ENCODE measurements at regions not wholly inside any gene's neighbourhood (a gene's known extent, or its start where the extent isn't known, plus 50 kb on each side); places are given as distances from the start of the nearest gene placed in this dataset.
"Not testable (repeated sequence)": the region's sequence is repeated elsewhere in the genome, so short reads cannot be mapped to it uniquely, and the experiment has no call there.

DNA sequence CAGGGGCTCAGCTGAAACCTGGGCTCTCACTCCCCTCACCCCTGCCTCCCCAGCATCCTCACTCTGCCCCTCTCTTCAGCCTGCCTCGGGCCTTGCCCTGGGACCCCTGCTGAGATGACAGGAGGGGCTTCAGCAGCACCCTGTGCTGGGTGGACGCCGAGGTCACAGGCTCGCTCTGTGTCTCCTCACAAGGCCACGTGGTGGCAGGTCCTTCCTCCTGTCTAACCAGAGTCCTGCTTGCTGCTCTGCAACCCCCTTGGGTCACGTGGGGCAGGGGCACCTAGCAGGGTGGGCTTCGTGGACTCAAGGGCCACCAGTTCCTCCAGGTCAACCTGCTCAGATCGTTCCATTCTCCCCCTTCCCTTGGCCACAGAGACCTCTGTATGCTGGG lies 90.4 kb downstream of the TMEM121 start:
- 40 to 57% methylated on average over 1 to 8 of the region's 8 CpGs for WGBS, 2 donors (ENCODE audit: low coverage in 1 of 2)
- intact Hi-C loops (cut with DNase I; ENCODE audit: low total_unique reads) (loop anchor here (5.0 kb wide), 1 partner anchor 146 kb away; no protein-coding TSS in a partner anchor), in situ Hi-C loops (cut with MboI; ENCODE audit: low pct_ligation_motif_present in 1 of 4, low pct_unique_long_range_greater_than_20kb in 1 of 4, low sequenced_read_pairs in 3 of 4) (loop anchor here in 2 of 4 donors (5.0 to 10.0 kb wide), 2 partner anchors 146 to 148 kb away; no protein-coding TSS in a partner anchor)
- H3K4me1 ChIP-seq: no peaks in the 10 kb centered on the region
- DNase-seq: no peak
- no peak overlapping the region for H3K27ac ChIP-seq
- no peak overlapping the region for H3K4me3 ChIP-seq
- no peak for TF ChIP-seq EP300 (IDR thresholded peaks at IDR 0.05; ENCODE audit: low read depth)
- no peak for TF ChIP-seq POLR2AphosphoS5 (IDR thresholded peaks at IDR 0.05)
- no peak for TF ChIP-seq CTCF (IDR thresholded peaks at IDR 0.05)
- no peak for TF ChIP-seq POLR2A (IDR thresholded peaks at IDR 0.05)
- H3K36me3 ChIP-seq: no peaks in the 10 kb centered on the region
- no peaks in the 10 kb centered on the region for H3K9me3 ChIP-seq
- no peaks in the 10 kb centered on the region for H3K27me3 ChIP-seq

DNA sequence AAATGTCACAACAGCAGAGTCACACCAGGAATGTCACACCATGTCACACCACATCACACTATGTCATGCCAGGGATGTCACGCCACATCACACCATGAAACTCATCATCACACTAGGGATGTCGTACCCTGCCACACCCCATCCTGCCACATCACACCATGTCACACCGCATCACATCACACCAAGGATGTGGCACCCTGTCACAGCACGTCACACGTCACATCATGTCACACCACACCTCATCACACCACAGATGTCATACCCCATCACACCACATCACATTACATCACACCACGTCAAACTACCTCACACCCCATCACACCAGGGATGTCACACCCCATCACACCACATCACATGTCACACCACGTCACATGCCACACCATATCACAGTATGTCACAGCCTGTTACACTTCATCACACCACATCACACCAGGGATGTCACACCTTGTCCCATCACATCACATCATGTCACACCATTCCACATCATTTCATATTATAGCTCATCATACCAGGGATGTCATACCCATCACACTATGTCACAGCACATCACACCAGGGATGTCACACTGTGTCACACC lies 90.9 kb downstream of the TMEM121 start:
- H3K4me3 ChIP-seq: no peak overlapping the region
- DNase-seq: no peak
- no peak for TF ChIP-seq POLR2A (IDR thresholded peaks at IDR 0.05)
- no peak for TF ChIP-seq POLR2AphosphoS5 (IDR thresholded peaks at IDR 0.05)
- TF ChIP-seq CTCF (IDR thresholded peaks at IDR 0.05): no peak
- no peak for TF ChIP-seq EP300 (IDR thresholded peaks at IDR 0.05; ENCODE audit: low read depth)
- no peaks in the 10 kb centered on the region for H3K9me3 ChIP-seq
- intact Hi-C loops (cut with DNase I; ENCODE audit: low total_unique reads): loop anchor here (5.0 kb wide), 1 partner anchor 145 kb away; no protein-coding TSS in a partner anchor
- 72 to 78% methylated on average over 7 of the region's 7 CpGs for WGBS, 2 donors (ENCODE audit: low coverage in 1 of 2)
- in situ Hi-C loops (cut with MboI; ENCODE audit: low pct_ligation_motif_present in 1 of 4, low pct_unique_long_range_greater_than_20kb in 1 of 4, low sequenced_read_pairs in 3 of 4): loop anchor here in 2 of 4 donors (5.0 to 10.0 kb wide), 2 partner anchors 145 to 148 kb away; no protein-coding TSS in a partner anchor
- H3K27ac ChIP-seq: no peak overlapping the region
- H3K27me3 ChIP-seq: no peaks in the 10 kb centered on the region
- no peaks in the 10 kb centered on the region for H3K4me1 ChIP-seq
- no peaks in the 10 kb centered on the region for H3K36me3 ChIP-seq

- not testable (repeated sequence) for DNase-seq
- WGBS, 2 donors (ENCODE audit: low coverage in 1 of 2): 0% methylated on average over 1 of the region's 8 CpGs
- in situ Hi-C loops (cut with MboI; ENCODE audit: low pct_ligation_motif_present in 1 of 4, low pct_unique_long_range_greater_than_20kb in 1 of 4, low sequenced_read_pairs in 3 of 4): loop anchor here in 2 of 4 donors (5.0 to 10.0 kb wide), 2 partner anchors 144 to 147 kb away; no protein-coding TSS in a partner anchor
Observed at GRCh38 chr14:105617805-105618204, 91.4 kb downstream of the TMEM121 start.

DNA sequence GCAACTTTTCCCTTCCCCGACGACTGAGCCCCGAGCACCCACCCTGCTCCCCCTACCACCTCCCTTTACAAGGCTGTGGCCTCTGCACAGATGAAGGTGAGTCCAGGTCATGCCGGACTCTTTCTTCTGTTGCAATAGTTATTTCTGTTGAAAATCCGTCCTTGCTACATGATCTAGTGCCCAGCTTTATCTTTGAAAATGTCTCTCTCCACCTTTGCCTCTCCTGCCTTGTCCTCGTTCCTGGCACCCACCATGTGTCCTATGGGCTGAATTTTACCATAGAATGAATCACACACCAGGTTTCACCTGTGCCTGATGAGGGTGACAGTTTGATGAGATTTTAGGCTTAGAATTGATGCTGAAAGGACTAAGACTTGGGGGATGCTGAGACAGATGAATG lies 92.9 kb downstream of the TMEM121 start:
- not testable (repeated sequence) for H3K27me3 ChIP-seq, DNase-seq, H3K4me3 ChIP-seq, H3K27ac ChIP-seq, H3K4me1 ChIP-seq, H3K9me3 ChIP-seq, H3K36me3 ChIP-seq
- in situ Hi-C loops (cut with MboI; ENCODE audit: low pct_ligation_motif_present in 1 of 4, low pct_unique_long_range_greater_than_20kb in 1 of 4, low sequenced_read_pairs in 3 of 4) (loop anchor here in 2 of 4 donors (5.0 to 10.0 kb wide), 2 partner anchors 143 to 145 kb away; no protein-coding TSS in a partner anchor), intact Hi-C loops (cut with DNase I; ENCODE audit: low total_unique reads) (loop anchor here (5.0 kb wide), 1 partner anchor 143 kb away; no protein-coding TSS in a partner anchor)
- WGBS, 2 donors (ENCODE audit: low coverage in 1 of 2): 50 to 67% methylated on average over 1 to 6 of the region's 6 CpGs

More at GRCh38 chr14:105617805-105618204, 91.4 kb downstream of the TMEM121 start:
- not testable (repeated sequence) for H3K27me3 ChIP-seq, H3K4me1 ChIP-seq, H3K27ac ChIP-seq, H3K36me3 ChIP-seq, H3K4me3 ChIP-seq, H3K9me3 ChIP-seq
- intact Hi-C loops (cut with DNase I; ENCODE audit: low total_unique reads): loop anchor here (5.0 kb wide), 1 partner anchor 144 kb away; no protein-coding TSS in a partner anchor

DNA sequence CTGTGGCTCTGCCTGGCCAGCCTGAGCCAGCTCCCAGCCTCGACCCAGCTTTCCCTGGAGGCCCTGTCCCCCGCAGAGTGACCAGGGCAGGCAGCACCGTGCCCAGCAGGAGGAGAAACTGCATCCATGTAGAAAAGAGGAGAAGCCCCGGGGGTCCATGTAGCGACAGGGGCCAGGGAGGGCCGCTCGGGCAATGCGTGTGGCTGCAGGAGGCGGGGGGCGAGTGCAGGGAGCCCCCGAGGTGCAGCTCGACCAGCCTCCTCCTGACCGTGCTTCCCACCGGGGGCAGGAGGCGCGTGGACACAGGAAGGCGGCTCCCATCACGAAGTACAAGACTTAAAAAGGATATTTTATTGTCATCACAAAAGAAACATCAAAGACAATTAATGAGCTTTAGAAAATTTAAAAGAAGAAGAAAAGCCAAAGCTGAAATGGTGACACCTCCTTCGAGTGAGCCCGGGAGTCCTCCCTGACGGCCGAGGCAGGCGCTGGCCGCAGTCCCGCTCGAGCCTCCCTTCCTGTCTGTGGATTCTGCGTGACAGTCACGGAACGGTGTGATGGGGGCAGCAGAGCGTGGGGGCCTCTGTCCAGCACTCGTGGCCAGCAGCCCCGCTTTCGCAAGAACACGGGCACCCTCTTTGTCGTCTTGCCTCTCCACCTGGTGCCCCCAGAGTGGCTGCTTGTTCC lies 93.9 kb downstream of the TMEM121 start:
- 40 to 70% methylated on average over 2 to 22 of the region's 35 CpGs for WGBS, 2 donors (ENCODE audit: low coverage in 1 of 2)
- intact Hi-C loops (cut with DNase I; ENCODE audit: low total_unique reads); in situ Hi-C loops (cut with MboI; ENCODE audit: low pct_ligation_motif_present in 1 of 4, low pct_unique_long_range_greater_than_20kb in 1 of 4, low sequenced_read_pairs in 3 of 4); DNase-seq; H3K36me3 ChIP-seq; H3K27ac ChIP-seq; H3K9me3 ChIP-seq; H3K4me1 ChIP-seq; H3K27me3 ChIP-seq; H3K4me3 ChIP-seq: not testable (repeated sequence)

- intact Hi-C loops (cut with DNase I; ENCODE audit: low total_unique reads); H3K4me3 ChIP-seq; DNase-seq; H3K27ac ChIP-seq; H3K4me1 ChIP-seq; H3K9me3 ChIP-seq; in situ Hi-C loops (cut with MboI; ENCODE audit: low pct_ligation_motif_present in 1 of 4, low pct_unique_long_range_greater_than_20kb in 1 of 4, low sequenced_read_pairs in 3 of 4); H3K27me3 ChIP-seq; H3K36me3 ChIP-seq: not testable (repeated sequence)
- no CpG with 5 or more reads among the region's 21 CpGs for WGBS, 2 donors (ENCODE audit: low coverage in 1 of 2)
Observed at GRCh38 chr14:105620865-105621471, 94.6 kb downstream of the TMEM121 start.

- H3K27ac ChIP-seq; H3K4me1 ChIP-seq; H3K4me3 ChIP-seq; in situ Hi-C loops (cut with MboI; ENCODE audit: low pct_ligation_motif_present in 1 of 4, low pct_unique_long_range_greater_than_20kb in 1 of 4, low sequenced_read_pairs in 3 of 4); H3K9me3 ChIP-seq; H3K27me3 ChIP-seq; intact Hi-C loops (cut with DNase I; ENCODE audit: low total_unique reads); H3K36me3 ChIP-seq; DNase-seq: not testable (repeated sequence)
- 60 to 70% methylated on average over 3 to 17 of the region's 23 CpGs for WGBS, 2 donors (ENCODE audit: low coverage in 1 of 2)
Observed at GRCh38 chr14:105621479-105622328, 95.3 kb downstream of the TMEM121 start.
